Esophagus (tissue), 2 donors: ENCODE measurements at regions not wholly inside any gene's neighbourhood (a gene's known extent, or its start where the extent isn't known, plus 50 kb on each side); places are given as distances from the start of the nearest gene placed in this dataset.

Experiments
- H3K27ac ChIP-seq, 2 donors: one replicate each; pipeline ENCODE4 v1.5.1; 2013; ENCODE audit warnings: low read depth in 2 of 2, mild to moderate bottlenecking in 2 of 2, inconsistent platforms in 1 of 2, low read length in 1 of 2, moderate library complexity in 1 of 2
- H3K27me3 ChIP-seq, 2 donors: one replicate each; pipeline ENCODE4 v1.6.1; 2013; ENCODE audit warnings: low read length in 2 of 2, control low read depth in 1 of 2, mild to moderate bottlenecking in 1 of 2; ENCODE audit not compliant: insufficient read depth in 2 of 2, control insufficient read depth in 1 of 2
- H3K36me3 ChIP-seq, 2 donors: one replicate each; pipeline ENCODE4 v1.6.1; 2013; ENCODE audit warnings: low read length in 1 of 2; ENCODE audit not compliant: control insufficient read depth in 2 of 2, insufficient read depth in 2 of 2
- H3K4me1 ChIP-seq, 2 donors: one replicate each; pipeline ENCODE4 v1.6.1; 2013; ENCODE audit warnings: low read length in 1 of 2; ENCODE audit not compliant: control insufficient read depth in 2 of 2, insufficient read depth in 2 of 2
- H3K4me3 ChIP-seq, 2 donors: one replicate each; pipeline ENCODE4 v1.5.1; 2013; ENCODE audit warnings: low read length in 2 of 2, mild to moderate bottlenecking in 2 of 2, low read depth in 1 of 2, moderate library complexity in 1 of 2
- H3K9me3 ChIP-seq, 2 donors: one replicate each; pipeline ENCODE4 v1.6.1; 2013; ENCODE audit warnings: mild to moderate bottlenecking in 2 of 2, low read depth in 1 of 2, low read length in 1 of 2, moderate library complexity in 1 of 2; ENCODE audit not compliant: control insufficient read depth in 2 of 2, insufficient read depth in 1 of 2
- WGBS, 2 donors: extraction: QIAGEN DNeasy Blood & Tissue Kit; methylation state at CpG; one replicate each; pipeline ENCODE4 v1.1.7; 2013; 5-methylcytosine and 5-hydroxymethylcytosine counted together
- donor health status: healthy with polysubstance abuse.
- donor health status: Bipolar disorder and iron deficiency.

DNA sequence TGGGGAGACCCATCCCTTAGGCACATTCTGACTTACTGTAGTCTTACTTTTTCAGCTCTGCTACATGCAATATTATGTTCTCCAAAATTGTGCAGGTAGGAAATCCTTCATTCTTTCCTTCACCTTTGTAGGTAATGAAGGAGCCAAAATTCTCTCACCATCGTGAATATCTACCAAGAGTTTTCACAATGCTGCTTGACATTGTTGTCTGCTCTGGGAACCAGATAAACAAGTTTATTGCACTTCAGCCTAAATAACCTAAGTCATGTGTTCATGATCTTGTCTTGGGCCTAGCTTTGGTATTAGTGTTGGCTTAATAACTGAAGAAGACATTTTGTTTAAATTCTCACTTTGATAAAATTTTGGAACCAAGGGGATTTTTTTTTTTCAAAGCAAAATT, 110.8 kb upstream of the ELAC2 start:
- no peaks in the 10 kb centered on the region for H3K9me3 ChIP-seq
- no peaks in the 10 kb centered on the region for H3K36me3 ChIP-seq
- WGBS, 2 donors = 57 to 63% methylated on average over 1 of the region's 1 CpG
- H3K4me1 ChIP-seq = no peaks in the 10 kb centered on the region
- H3K4me3 ChIP-seq = no peak overlapping the region
- no peaks in the 10 kb centered on the region for H3K27me3 ChIP-seq
- H3K27ac ChIP-seq = no peak overlapping the region

DNA sequence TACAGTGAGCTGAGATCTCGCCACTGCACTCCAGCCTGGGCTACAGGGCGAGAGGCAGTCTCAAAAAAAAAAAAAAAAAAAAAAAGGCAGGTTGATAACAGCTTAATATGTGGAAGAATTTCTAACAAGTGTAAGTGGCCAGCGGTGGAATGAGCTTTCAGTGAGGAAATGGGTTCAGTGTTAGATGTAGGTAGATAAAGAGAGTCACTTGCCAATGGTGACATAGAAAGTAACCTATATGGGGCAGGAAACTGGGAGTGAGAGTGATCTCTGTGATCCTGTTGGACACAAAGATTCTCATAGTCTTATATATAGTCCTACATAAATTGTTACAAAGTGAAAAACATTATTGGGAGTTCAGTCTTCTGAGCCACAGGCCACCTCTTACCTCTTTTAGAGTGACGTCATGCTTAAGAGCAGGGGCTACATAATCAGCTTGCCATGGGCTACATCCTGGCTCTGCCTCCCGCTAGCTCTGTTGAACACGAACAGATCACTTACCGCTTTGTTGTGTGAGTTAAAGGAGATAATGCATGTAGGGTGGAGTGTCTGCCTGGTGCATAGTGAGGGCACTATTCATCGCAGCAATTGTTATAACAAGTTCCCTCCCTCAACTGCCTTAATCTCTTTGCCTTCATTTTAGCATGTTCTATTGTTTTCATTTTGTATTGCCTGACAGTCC, 110.2 kb upstream of the ELAC2 start:
- Histone ChIP-seq H3K4me1 (no peaks in the 10 kb centered on the region), H3K36me3 (no peaks in the 10 kb centered on the region)
- 86 to 88% methylated on average over 8 of the region's 8 CpGs for WGBS, 2 donors

DNA sequence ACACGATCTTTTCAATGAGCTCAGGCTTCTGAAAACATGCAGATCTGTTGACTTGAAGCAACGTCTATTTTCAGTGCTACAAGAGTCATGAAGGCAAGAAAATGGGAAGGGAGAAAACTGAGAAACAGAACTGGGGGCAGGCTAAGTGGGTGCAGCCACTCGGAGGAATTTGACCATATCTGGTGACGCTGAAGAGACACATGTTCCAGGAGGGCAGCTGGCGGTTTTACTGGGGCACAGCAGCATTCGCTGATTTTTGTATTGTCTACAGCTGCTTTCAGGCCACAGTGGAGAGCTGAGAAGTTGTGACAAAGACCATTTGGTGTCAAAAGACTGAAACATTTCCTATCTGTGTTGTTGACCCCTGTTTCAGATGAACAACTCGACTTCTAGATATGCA, 103.0 kb upstream of the ELAC2 start:
- H3K9me3 ChIP-seq = no peaks in the 10 kb centered on the region
- H3K4me3 ChIP-seq = no peak overlapping the region
- H3K27me3 ChIP-seq = no peaks in the 10 kb centered on the region
- H3K36me3 ChIP-seq = no peaks in the 10 kb centered on the region
- H3K27ac ChIP-seq = no peak overlapping the region
- no peaks in the 10 kb centered on the region for H3K4me1 ChIP-seq
- 61 to 62% methylated on average over 7 of the region's 7 CpGs for WGBS, 2 donors

More for the DNA sequence above, 110.2 kb upstream of the ELAC2 start:
- Histone ChIP-seq H3K4me3 (no peak overlapping the region), H3K9me3 (no peaks in the 10 kb centered on the region), H3K27ac (no peak overlapping the region), H3K27me3 (no peaks in the 10 kb centered on the region)

DNA sequence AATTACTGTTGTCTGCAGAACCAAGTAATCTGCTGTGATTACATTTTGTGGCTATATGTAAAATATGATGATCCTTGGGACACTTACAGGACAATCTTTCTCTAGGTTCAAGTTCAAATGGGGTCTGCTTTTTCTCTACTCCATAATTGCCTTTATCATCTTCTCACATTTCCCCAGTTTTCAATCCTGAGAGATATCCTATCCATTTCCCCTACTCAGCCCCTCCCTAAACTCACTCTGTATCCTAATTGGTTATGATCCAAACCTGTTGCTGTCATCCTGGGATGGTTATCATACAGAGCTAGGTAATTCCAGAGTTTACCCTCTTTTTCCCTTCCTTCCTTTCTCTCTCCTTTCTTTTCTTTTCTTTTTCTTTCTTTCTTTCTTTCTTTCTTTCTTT, 100.5 kb upstream of the ELAC2 start:
- H3K36me3 ChIP-seq = no peaks in the 10 kb centered on the region
- H3K9me3 ChIP-seq = no peaks in the 10 kb centered on the region
- no peak overlapping the region for H3K27ac ChIP-seq
- H3K4me1 ChIP-seq = no peaks in the 10 kb centered on the region
- no peaks in the 10 kb centered on the region for H3K27me3 ChIP-seq
- H3K4me3 ChIP-seq = no peak overlapping the region

DNA sequence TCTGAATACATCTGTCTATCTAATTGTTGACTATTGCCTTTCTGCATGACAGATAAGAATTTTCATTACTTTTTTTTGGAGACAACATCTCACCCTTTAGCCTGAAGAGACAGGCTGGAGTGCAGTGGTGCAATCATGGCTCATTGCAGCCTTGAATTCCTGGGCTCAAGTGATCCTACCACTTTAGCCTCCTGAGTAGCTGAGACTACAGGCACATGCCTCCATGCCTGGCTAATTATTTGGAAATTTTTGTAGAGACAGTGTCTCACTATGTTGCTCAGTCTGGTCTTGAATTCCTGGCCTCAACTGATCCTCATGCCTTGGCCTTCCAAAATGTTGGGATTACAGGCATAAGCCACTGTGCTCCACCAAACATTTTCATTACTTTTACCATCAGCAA, 99.8 kb upstream of the ELAC2 start:
- no peak overlapping the region for H3K4me3 ChIP-seq
- H3K9me3 ChIP-seq = no peaks in the 10 kb centered on the region
- H3K27me3 ChIP-seq = no peaks in the 10 kb centered on the region
- H3K27ac ChIP-seq = no peak overlapping the region
- no peaks in the 10 kb centered on the region for H3K4me1 ChIP-seq
- no peaks in the 10 kb centered on the region for H3K36me3 ChIP-seq

DNA sequence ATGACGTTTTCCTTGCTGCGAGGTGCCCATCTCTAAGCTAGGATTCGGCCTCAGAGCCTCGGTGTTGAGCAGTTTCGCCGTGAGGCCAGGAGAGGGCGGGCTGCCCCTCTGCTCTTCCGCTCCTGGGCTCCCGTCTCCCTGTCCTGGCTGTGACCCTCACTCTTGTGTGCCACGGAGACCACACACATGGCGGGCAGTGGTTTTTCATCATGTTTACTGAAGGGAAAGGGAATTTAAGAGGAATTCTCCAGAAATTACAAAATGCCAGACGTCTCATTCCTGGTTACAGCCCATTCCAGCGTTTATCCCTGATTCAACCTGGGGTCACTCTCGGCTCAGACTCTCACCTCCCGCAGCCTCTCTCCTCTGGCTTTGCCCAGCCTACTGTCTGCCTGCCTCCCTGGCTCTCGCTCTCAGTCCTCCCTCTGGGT, 96.8 kb upstream of the ELAC2 start:
- Histone ChIP-seq H3K27me3 (no peaks in the 10 kb centered on the region), H3K4me3 (no peak overlapping the region), H3K36me3 (no peaks in the 10 kb centered on the region), H3K27ac (no peak overlapping the region), H3K4me1 (no peaks in the 10 kb centered on the region), H3K9me3 (no peaks in the 10 kb centered on the region)
- 8 to 12% methylated on average over 16 of the region's 16 CpGs for WGBS, 2 donors

DNA sequence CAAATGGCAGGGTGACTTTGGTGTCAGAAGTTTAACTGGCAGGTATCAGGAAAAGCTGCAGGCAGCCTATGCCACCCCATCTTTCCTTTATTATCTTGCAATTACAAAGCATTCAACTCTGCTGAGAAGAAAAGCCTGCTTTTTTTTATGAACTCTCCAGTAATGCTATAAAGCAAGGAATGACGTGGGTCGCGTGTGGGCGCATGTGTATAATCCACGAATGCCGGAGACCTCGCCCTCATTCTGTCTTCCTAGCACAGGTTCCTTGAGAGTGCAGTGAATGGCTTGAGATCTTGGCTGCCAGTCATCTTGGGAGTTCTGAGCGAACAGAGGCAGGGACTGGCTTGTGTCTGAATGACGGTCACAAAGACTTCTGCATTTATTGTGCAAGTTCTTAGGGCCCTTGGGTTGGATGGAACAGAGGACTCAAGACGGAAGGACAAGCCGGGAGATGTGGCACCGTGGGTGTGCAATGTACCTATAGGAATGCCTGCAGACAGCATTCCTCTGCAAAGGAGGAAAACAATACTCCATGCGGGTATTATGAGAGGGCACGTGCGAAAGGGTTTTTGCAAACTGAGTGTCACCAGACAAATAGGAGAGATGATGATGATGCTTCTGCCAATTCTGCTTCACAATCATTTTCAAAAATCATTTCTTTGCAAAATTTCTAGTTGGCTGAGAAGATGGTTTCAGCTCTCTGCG, 96.1 kb upstream of the ELAC2 start:
- Histone ChIP-seq H3K4me3 (no peak overlapping the region), H3K4me1 (no peaks in the 10 kb centered on the region), H3K9me3 (no peaks in the 10 kb centered on the region), H3K27me3 (no peaks in the 10 kb centered on the region), H3K27ac (no peak overlapping the region), H3K36me3 (no peaks in the 10 kb centered on the region)
- WGBS, 2 donors = 60 to 63% methylated on average over 16 of the region's 16 CpGs

DNA sequence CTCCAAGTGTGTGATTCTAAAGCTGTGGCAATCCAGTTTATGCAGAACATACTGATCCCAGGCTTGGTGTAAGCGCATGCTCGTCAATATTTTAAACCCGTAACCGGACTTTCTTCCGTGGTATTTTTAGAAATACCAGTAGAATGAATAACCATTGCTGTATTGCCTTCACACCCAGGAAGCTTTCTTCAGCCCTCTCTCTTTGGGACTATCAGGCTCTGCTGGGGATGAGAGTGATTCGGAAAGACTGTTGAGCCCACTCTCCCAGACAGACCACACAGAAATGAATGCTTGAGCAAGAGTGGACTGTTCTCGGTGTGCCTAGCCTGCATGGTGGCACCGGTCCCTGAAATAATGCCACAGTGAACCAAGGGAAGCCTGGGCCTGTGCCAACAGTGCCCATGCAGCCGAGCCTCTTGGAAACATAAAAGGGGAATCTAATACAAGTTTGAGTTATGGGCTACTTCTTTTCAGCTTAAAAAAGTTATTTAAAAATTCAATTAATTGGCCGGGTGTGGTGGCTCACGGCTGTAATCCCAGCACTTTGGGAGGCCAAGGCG, 89.9 kb upstream of the ELAC2 start:
- 86% methylated on average over 12 of the region's 12 CpGs for WGBS, 2 donors

DNA sequence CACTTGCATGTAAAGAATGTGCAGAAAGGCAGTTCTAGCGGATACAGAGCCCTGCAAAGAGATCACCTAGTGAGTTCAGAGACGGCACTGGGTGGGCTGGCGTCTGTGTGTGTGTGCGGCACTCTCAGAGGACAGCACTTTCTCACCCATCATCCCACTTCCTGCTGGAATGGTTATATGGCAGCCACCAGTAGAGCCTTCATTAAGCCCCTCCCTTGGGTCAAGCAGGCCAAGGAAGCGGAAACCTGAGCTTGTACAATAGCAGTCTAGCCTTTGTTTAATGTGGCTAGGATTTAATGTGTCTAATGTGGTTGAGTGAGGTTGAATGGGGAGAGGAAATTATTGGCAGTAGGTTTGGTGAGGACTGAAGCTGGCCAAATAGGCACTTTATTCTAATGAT, 88.3 kb upstream of the ELAC2 start:
- Histone ChIP-seq H3K27me3 (no peaks in the 10 kb centered on the region), H3K9me3 (no peaks in the 10 kb centered on the region), H3K27ac (no peak overlapping the region), H3K36me3 (no peaks in the 10 kb centered on the region), H3K4me1 (peaks cover 0 to 2% of the 10 kb centered on the region in 2 donors), H3K4me3 (no peak overlapping the region)
- 88% methylated on average over 5 of the region's 5 CpGs for WGBS, 2 donors

More for the DNA sequence above, 89.9 kb upstream of the ELAC2 start:
- H3K9me3 ChIP-seq = no peaks in the 10 kb centered on the region
- H3K4me1 ChIP-seq = no peaks in the 10 kb centered on the region
- no peaks in the 10 kb centered on the region for H3K36me3 ChIP-seq
- H3K27me3 ChIP-seq = no peaks in the 10 kb centered on the region
- no peak overlapping the region for H3K4me3 ChIP-seq
- H3K27ac ChIP-seq = no peak overlapping the region

DNA sequence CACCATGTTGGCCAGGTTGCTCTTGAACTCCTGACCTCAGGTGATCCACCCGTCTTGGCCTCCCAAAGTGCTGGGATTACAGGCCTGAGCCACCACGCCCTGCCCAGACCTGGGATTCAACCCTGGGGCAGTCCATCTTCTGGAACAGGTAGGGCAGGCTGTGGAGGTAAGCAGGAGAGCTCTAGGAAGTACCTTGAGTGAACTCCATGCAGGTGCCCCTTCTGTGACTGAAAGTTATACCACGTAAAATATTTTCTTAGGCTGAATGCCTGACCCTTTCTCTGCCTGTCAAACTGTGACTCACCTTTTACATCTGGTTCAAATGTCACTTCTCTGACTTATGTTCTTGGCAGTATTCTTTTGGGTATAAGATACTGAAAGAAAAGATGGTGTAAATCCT, 86.7 kb upstream of the ELAC2 start:
- Histone ChIP-seq H3K4me3 (no peak overlapping the region), H3K9me3 (no peaks in the 10 kb centered on the region)
- 65 to 76% methylated on average over 3 of the region's 3 CpGs for WGBS, 2 donors

More for the DNA sequence above, 86.7 kb upstream of the ELAC2 start:
- H3K4me1 ChIP-seq = peaks cover 0 to 2% of the 10 kb centered on the region in 2 donors
- no peaks in the 10 kb centered on the region for H3K27me3 ChIP-seq
- no peak overlapping the region for H3K27ac ChIP-seq
- no peaks in the 10 kb centered on the region for H3K36me3 ChIP-seq
